LHCN-M2 (cell line): ENCODE measurements at regions not wholly inside any gene's neighbourhood (a gene's known extent, or its start where the extent isn't known, plus 50 kb on each side); places are given as distances from the start of the nearest gene placed in this dataset.

ENCODE experiments used
- DNase-seq: peaks from one replicate; pipeline ENCODE4 v3.0.0-alpha.2; 2012; ENCODE audit warnings: low read depth

GRCh38 chr10:52900593-52900992 is 128.0 kb upstream of the MBL2 start:
- DNase-seq, result no peak

- DNase-seq, result no peak
These were observed 124.6 kb upstream of the MBL2 start for GRCh38 chr10:52897162-52897561.

GRCh38 chr10:52895059-52895458 is 122.5 kb upstream of the MBL2 start:
- DNase-seq, result no peak

- DNase-seq, result no peak
These were observed 117.7 kb upstream of the MBL2 start for GRCh38 chr10:52890281-52890680.

GRCh38 chr10:52889611-52890010 is 117.0 kb upstream of the MBL2 start:
- no peak for DNase-seq

GRCh38 chr10:52883996-52884871 is 111.7 kb upstream of the MBL2 start:
- DNase-seq, result peak; percentile 50

GRCh38 chr10:52879091-52879807 is 106.7 kb upstream of the MBL2 start:
- DNase-seq, result no peak

GRCh38 chr10:52877451-52877850 is 104.9 kb upstream of the MBL2 start:
- no peak for DNase-seq

GRCh38 chr10:52875336-52875735 is 102.8 kb upstream of the MBL2 start:
- DNase-seq, result no peak

- DNase-seq, result no peak
These were observed 102.0 kb upstream of the MBL2 start for GRCh38 chr10:52874581-52874980.

GRCh38 chr10:52871191-52871843 is 98.7 kb upstream of the MBL2 start:
- no peak for DNase-seq

- DNase-seq, result no peak
These were observed 98.0 kb upstream of the MBL2 start for GRCh38 chr10:52870562-52870961.

- no peak for DNase-seq
These were observed 97.3 kb upstream of the MBL2 start for GRCh38 chr10:52869864-52870263.

GRCh38 chr10:52865213-52865612 is 92.6 kb upstream of the MBL2 start:
- DNase-seq, result no peak

- peak; percentile 97 for DNase-seq
These were observed 91.9 kb upstream of the MBL2 start for GRCh38 chr10:52864201-52865106.

GRCh38 chr10:52858722-52859121 is 86.1 kb upstream of the MBL2 start:
- DNase-seq, result no peak

- DNase-seq, result peak; percentile 41
These were observed 83.2 kb upstream of the MBL2 start for GRCh38 chr10:52855546-52856325.

GRCh38 chr10:52853704-52854103 is 81.1 kb upstream of the MBL2 start:
- no peak for DNase-seq

GRCh38 chr10:52836816-52837215 is 64.2 kb upstream of the MBL2 start:
- no peak for DNase-seq
